ENCODE measurements at regions not wholly inside any gene's neighbourhood (a gene's known extent, or its start where the extent isn't known, plus 50 kb on each side); places are given as distances from the start of the nearest gene placed in this dataset.

GRCh38 chr5:8600843-8601242, 731.9 kb downstream of the MTRR start:
- Histone ChIP-seq H3K4me1 (ENCODE audit: control insufficient read depth in 1 of 2, insufficient read depth in 2 of 2, low read length in 2 of 2) (no peaks in the 10 kb centered on the region), H3K27ac (ENCODE audit: low read length) (no peak overlapping the region), H3K36me3 (ENCODE audit: control insufficient read depth in 1 of 2, insufficient read depth in 2 of 2, low read length in 2 of 2) (no peaks in the 10 kb centered on the region), H3K4me3 (ENCODE audit: low read depth in 1 of 2, low read length in 2 of 2) (no peak overlapping the region), H3K9me3 (ENCODE audit: control insufficient read depth in 1 of 2, low read length in 2 of 2) (no peaks in the 10 kb centered on the region), H3K27me3 (ENCODE audit: low read depth, low read length) (no peaks in the 10 kb centered on the region)

- no peaks in the 10 kb centered on the region for H3K27me3 ChIP-seq (ENCODE audit: low read depth, low read length)
- H3K36me3 ChIP-seq (ENCODE audit: control insufficient read depth in 1 of 2, insufficient read depth in 2 of 2, low read length in 2 of 2): no peaks in the 10 kb centered on the region
Measured at GRCh38 chr5:8601831-8602354, 732.9 kb downstream of the MTRR start.

GRCh38 chr5:8606231-8606630, 737.3 kb downstream of the MTRR start:
- H3K9me3 ChIP-seq (ENCODE audit: control insufficient read depth in 1 of 2, low read length in 2 of 2): no peaks in the 10 kb centered on the region
- no peaks in the 10 kb centered on the region for H3K4me1 ChIP-seq (ENCODE audit: control insufficient read depth in 1 of 2, insufficient read depth in 2 of 2, low read length in 2 of 2)
- no peak overlapping the region for H3K4me3 ChIP-seq (ENCODE audit: low read depth in 1 of 2, low read length in 2 of 2)
- H3K36me3 ChIP-seq (ENCODE audit: control insufficient read depth in 1 of 2, insufficient read depth in 2 of 2, low read length in 2 of 2): no peaks in the 10 kb centered on the region
- no peaks in the 10 kb centered on the region for H3K27me3 ChIP-seq (ENCODE audit: low read depth, low read length)
- H3K27ac ChIP-seq (ENCODE audit: low read length): no peak overlapping the region

More at GRCh38 chr5:8601831-8602354, 732.9 kb downstream of the MTRR start:
- no peaks in the 10 kb centered on the region for H3K4me1 ChIP-seq (ENCODE audit: control insufficient read depth in 1 of 2, insufficient read depth in 2 of 2, low read length in 2 of 2)
- no peak overlapping the region for H3K4me3 ChIP-seq (ENCODE audit: low read depth in 1 of 2, low read length in 2 of 2)
- no peak overlapping the region for H3K27ac ChIP-seq (ENCODE audit: low read length)
- no peaks in the 10 kb centered on the region for H3K9me3 ChIP-seq (ENCODE audit: control insufficient read depth in 1 of 2, low read length in 2 of 2)

DNA sequence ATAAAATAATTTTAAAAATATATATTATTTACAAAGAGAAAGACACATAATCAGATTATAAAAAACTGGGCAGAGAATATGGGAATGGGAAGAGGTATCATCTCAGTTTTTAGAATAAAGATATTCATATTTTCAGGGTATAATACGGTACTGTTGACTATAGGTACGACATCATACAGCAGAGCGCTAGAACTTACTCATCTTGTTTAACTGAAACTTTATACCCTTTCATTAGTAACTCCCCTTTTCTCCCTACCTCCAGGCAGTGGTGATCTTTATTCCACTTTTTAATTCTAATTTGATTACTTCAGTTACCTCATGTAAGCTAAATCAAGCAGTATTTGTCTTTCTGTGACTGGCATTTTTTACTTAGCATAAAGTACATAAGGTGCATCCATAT, 742.1 kb downstream of the MTRR start:
- H3K27ac ChIP-seq (ENCODE audit: low read length): no peak overlapping the region
- H3K4me3 ChIP-seq (ENCODE audit: low read depth in 1 of 2, low read length in 2 of 2): no peak overlapping the region
- H3K4me1 ChIP-seq (ENCODE audit: control insufficient read depth in 1 of 2, insufficient read depth in 2 of 2, low read length in 2 of 2): no peaks in the 10 kb centered on the region
- no peaks in the 10 kb centered on the region for H3K9me3 ChIP-seq (ENCODE audit: control insufficient read depth in 1 of 2, low read length in 2 of 2)
- H3K36me3 ChIP-seq (ENCODE audit: control insufficient read depth in 1 of 2, insufficient read depth in 2 of 2, low read length in 2 of 2): no peaks in the 10 kb centered on the region
- no peaks in the 10 kb centered on the region for H3K27me3 ChIP-seq (ENCODE audit: low read depth, low read length)

GRCh38 chr5:8613078-8613685, 744.2 kb downstream of the MTRR start:
- Histone ChIP-seq H3K36me3 (ENCODE audit: control insufficient read depth in 1 of 2, insufficient read depth in 2 of 2, low read length in 2 of 2) (no peaks in the 10 kb centered on the region), H3K27ac (ENCODE audit: low read length) (no peak overlapping the region), H3K4me3 (ENCODE audit: low read depth in 1 of 2, low read length in 2 of 2) (no peak overlapping the region), H3K27me3 (ENCODE audit: low read depth, low read length) (no peaks in the 10 kb centered on the region), H3K4me1 (ENCODE audit: control insufficient read depth in 1 of 2, insufficient read depth in 2 of 2, low read length in 2 of 2) (no peaks in the 10 kb centered on the region), H3K9me3 (ENCODE audit: control insufficient read depth in 1 of 2, low read length in 2 of 2) (no peaks in the 10 kb centered on the region)

DNA sequence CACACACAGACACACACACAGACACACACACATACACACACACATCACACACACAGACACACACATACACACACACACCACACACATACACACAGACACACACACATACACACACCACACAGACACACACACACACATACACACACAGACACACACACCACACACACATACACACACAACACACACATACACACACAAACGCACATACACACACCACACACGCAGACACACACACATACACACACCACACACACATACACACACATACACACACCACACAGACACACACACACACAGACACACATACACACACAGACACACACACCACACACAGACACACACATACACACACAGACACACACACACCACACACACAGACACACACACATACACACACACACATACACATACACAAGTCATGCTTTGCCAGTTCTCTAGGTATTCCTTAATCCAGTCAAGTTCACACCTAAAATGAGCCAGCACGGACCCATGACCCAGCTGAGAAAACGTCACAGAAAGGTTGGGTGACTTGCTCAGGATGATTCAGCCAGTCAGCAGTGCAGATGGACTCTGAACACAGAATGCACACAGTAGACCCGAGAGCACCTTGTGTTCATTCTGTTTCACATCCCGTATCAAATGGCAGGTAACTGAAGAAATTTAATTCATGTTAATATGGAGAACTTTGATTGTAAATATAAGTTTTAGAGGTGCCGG, 746.4 kb downstream of the MTRR start:
- Histone ChIP-seq H3K36me3 (ENCODE audit: control insufficient read depth in 1 of 2, insufficient read depth in 2 of 2, low read length in 2 of 2) (no peaks in the 10 kb centered on the region), H3K4me3 (ENCODE audit: low read depth in 1 of 2, low read length in 2 of 2) (no peak overlapping the region), H3K4me1 (ENCODE audit: control insufficient read depth in 1 of 2, insufficient read depth in 2 of 2, low read length in 2 of 2) (no peaks in the 10 kb centered on the region), H3K27ac (ENCODE audit: low read length) (no peak overlapping the region), H3K27me3 (ENCODE audit: low read depth, low read length) (no peaks in the 10 kb centered on the region), H3K9me3 (ENCODE audit: control insufficient read depth in 1 of 2, low read length in 2 of 2) (no peaks in the 10 kb centered on the region)

DNA sequence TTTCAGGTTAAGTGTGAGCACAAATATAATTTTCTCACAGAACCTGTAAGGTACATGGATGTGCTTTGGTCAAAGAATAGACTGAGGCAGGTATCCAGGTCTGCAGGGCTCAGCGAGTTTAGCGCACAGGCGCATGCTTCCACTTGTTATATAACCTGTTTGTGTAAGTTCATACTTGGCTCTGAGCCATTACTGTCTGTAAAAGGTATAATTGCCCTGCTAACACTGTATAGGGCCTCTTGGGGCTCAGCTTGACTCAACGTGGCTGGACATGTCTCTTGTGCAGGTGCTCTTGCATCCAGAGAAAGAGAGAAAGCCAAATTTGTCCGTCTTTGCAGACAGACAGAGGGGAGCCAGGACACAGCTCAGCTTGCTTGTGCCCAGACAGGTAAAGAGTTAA, 759.6 kb downstream of the MTRR start:
- Histone ChIP-seq H3K4me1 (ENCODE audit: control insufficient read depth in 1 of 2, insufficient read depth in 2 of 2, low read length in 2 of 2) (no peaks in the 10 kb centered on the region), H3K27me3 (ENCODE audit: low read depth, low read length) (no peaks in the 10 kb centered on the region), H3K4me3 (ENCODE audit: low read depth in 1 of 2, low read length in 2 of 2) (no peak overlapping the region), H3K27ac (ENCODE audit: low read length) (no peak overlapping the region), H3K9me3 (ENCODE audit: control insufficient read depth in 1 of 2, low read length in 2 of 2) (peaks cover 0 to 2% of the 10 kb centered on the region in 2 donors), H3K36me3 (ENCODE audit: control insufficient read depth in 1 of 2, insufficient read depth in 2 of 2, low read length in 2 of 2) (no peaks in the 10 kb centered on the region)

DNA sequence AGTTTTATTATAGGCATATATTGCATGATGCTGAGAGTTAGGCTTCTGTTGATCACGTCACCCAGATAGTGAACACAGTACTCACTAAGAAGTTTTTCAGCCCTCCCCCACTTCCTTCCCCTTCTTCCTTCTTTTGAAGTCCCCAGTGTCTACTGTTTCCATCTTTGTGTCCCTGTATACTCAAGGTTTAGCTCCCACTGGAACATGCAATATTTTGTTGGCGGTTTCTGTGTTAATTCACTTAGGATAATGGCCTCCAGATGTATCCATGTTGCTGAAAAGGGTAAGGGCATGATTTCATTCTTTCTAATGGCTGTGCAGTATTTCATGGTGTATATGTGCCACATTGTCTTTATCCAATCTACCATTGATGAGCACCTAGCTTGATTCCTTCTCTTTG, 764.3 kb downstream of the MTRR start:
- H3K4me3 ChIP-seq (ENCODE audit: low read depth in 1 of 2, low read length in 2 of 2): no peak overlapping the region
- no peaks in the 10 kb centered on the region for H3K36me3 ChIP-seq (ENCODE audit: control insufficient read depth in 1 of 2, insufficient read depth in 2 of 2, low read length in 2 of 2)
- H3K27me3 ChIP-seq (ENCODE audit: low read depth, low read length): no peaks in the 10 kb centered on the region
- H3K27ac ChIP-seq (ENCODE audit: low read length): no peak overlapping the region
- no peaks in the 10 kb centered on the region for H3K4me1 ChIP-seq (ENCODE audit: control insufficient read depth in 1 of 2, insufficient read depth in 2 of 2, low read length in 2 of 2)
- peaks cover 0 to 2% of the 10 kb centered on the region in 2 donors for H3K9me3 ChIP-seq (ENCODE audit: control insufficient read depth in 1 of 2, low read length in 2 of 2)

DNA sequence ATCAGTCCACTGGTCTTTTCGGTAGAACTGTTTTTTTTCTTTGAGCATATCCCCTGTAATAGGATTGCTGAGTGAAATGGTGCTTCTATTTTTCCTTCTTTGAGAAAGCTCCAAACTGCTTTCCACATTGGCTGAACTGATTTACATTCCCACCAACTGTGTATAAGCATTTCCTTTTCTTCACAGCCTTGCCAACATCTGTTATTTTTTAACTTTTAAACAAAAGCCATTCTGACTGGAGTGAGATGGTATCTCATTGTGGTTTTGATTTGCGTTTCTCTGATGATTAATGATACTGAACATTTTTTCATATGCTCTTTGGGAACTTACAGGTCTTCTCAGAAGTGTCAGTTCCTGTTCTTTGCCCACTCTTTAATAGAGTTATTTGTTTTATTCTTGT, 764.7 kb downstream of the MTRR start:
- Histone ChIP-seq H3K27ac (ENCODE audit: low read length) (no peak overlapping the region), H3K4me1 (ENCODE audit: control insufficient read depth in 1 of 2, insufficient read depth in 2 of 2, low read length in 2 of 2) (no peaks in the 10 kb centered on the region), H3K27me3 (ENCODE audit: low read depth, low read length) (no peaks in the 10 kb centered on the region), H3K36me3 (ENCODE audit: control insufficient read depth in 1 of 2, insufficient read depth in 2 of 2, low read length in 2 of 2) (no peaks in the 10 kb centered on the region), H3K4me3 (ENCODE audit: low read depth in 1 of 2, low read length in 2 of 2) (no peak overlapping the region), H3K9me3 (ENCODE audit: control insufficient read depth in 1 of 2, low read length in 2 of 2) (peaks cover 0 to 2% of the 10 kb centered on the region in 2 donors)

- no peaks in the 10 kb centered on the region for H3K27me3 ChIP-seq (ENCODE audit: low read depth, low read length)
- H3K4me1 ChIP-seq (ENCODE audit: control insufficient read depth in 1 of 2, insufficient read depth in 2 of 2, low read length in 2 of 2): no peaks in the 10 kb centered on the region
- peaks cover 0 to 2% of the 10 kb centered on the region in 2 donors for H3K9me3 ChIP-seq (ENCODE audit: control insufficient read depth in 1 of 2, low read length in 2 of 2)
- H3K36me3 ChIP-seq (ENCODE audit: control insufficient read depth in 1 of 2, insufficient read depth in 2 of 2, low read length in 2 of 2): no peaks in the 10 kb centered on the region
- no peak overlapping the region for H3K4me3 ChIP-seq (ENCODE audit: low read depth in 1 of 2, low read length in 2 of 2)
- H3K27ac ChIP-seq (ENCODE audit: low read length): no peak overlapping the region
Measured at GRCh38 chr5:8634219-8634618, 765.3 kb downstream of the MTRR start.

DNA sequence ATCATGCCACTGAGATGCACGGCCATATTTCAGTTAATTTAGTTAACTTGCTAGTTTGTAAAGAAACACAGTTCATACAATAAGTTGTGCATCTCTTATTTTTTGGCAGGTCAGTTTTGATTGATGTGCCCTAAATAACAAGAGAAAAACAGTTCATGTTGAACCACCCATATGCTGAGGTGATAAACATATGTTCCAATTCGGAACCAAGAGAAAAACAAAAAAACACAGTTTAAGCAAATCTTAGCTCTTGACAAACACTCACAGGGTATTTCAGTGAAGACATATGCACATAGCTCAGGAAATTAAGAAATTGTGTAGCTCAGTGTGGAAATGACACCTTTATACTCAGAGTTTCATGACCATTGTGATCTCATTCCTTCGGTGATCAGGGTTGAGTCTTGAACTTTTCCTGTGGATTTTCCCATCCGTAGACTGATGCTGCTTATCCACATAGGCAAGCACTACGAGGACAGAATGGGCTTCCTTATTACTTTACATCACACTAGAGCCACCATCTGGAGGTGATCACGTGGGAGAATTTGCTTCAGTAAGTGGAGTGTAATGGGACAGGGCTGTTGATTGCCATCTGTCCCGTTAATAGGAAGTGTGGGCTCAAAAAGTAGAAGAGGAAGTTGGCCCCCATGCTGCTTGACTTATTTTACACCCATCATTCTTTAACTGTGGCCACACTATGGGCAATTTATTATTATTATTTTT, 773.0 kb downstream of the MTRR start:
- no peak overlapping the region for H3K27ac ChIP-seq (ENCODE audit: low read length)
- H3K4me3 ChIP-seq (ENCODE audit: low read depth in 1 of 2, low read length in 2 of 2): no peak overlapping the region
- H3K4me1 ChIP-seq (ENCODE audit: control insufficient read depth in 1 of 2, insufficient read depth in 2 of 2, low read length in 2 of 2): no peaks in the 10 kb centered on the region
- H3K27me3 ChIP-seq (ENCODE audit: low read depth, low read length): no peaks in the 10 kb centered on the region
- no peaks in the 10 kb centered on the region for H3K36me3 ChIP-seq (ENCODE audit: control insufficient read depth in 1 of 2, insufficient read depth in 2 of 2, low read length in 2 of 2)
- H3K9me3 ChIP-seq (ENCODE audit: control insufficient read depth in 1 of 2, low read length in 2 of 2): no peaks in the 10 kb centered on the region
